Panc1 (cell line): ENCODE measurements at regions not wholly inside any gene's neighbourhood (a gene's known extent, or its start where the extent isn't known, plus 50 kb on each side); places are given as distances from the start of the nearest gene placed in this dataset.

Experiments
- POLR2AphosphoS5 ChIP-seq: IDR thresholded peaks from 2 replicates; pipeline ENCODE4 v1.6.1; 2012; ENCODE audit warnings: mild to moderate bottlenecking, low read depth, low read length, moderate library complexity
- TCF7L2 ChIP-seq: IDR thresholded peaks from 2 replicates; pipeline ENCODE4 v1.6.1; 2011; ENCODE audit warnings: mild to moderate bottlenecking, low read depth, low read length, inconsistent platforms
- TF ChIP-seq, protein P1 (sequence below): fragments of 450-650 bp; IDR thresholded peaks from 2 replicates; pipeline ENCODE4 v1.5.1; 2017; ENCODE audit warnings: mild to moderate bottlenecking

DNA sequence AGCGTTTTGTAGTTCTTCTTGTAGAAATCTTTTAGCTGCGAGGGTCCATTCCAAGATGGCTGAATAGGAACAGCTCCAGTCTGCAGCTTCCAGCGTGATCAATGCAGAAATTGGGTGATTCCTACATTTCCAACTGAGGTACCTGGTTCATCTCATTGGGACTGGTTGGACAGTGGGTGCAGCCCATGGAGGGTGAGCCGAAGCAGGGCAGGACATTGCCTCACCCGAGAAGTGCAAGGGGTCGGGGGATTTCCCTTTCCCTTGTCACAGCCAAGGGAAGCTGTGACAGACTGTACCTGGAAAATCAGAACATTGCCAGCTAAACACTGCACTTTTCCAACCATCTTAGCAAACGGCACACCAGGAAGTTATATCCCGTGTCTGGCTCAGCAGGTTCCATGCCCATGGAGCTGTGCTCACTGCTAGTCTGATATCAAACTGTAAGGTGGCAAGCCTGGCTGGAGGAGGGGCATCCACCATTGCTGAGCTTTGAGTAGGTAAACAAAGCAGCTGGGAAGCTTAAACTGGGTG lies 176.0 kb upstream of the SPRY2 start:
- TF ChIP-seq, protein P1, sequence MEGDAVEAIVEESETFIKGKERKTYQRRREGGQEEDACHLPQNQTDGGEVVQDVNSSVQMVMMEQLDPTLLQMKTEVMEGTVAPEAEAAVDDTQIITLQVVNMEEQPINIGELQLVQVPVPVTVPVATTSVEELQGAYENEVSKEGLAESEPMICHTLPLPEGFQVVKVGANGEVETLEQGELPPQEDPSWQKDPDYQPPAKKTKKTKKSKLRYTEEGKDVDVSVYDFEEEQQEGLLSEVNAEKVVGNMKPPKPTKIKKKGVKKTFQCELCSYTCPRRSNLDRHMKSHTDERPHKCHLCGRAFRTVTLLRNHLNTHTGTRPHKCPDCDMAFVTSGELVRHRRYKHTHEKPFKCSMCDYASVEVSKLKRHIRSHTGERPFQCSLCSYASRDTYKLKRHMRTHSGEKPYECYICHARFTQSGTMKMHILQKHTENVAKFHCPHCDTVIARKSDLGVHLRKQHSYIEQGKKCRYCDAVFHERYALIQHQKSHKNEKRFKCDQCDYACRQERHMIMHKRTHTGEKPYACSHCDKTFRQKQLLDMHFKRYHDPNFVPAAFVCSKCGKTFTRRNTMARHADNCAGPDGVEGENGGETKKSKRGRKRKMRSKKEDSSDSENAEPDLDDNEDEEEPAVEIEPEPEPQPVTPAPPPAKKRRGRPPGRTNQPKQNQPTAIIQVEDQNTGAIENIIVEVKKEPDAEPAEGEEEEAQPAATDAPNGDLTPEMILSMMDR = no peak
- TF ChIP-seq POLR2AphosphoS5 (no peak), TCF7L2 (no peak)
